Memory B cell (primary cell): ENCODE measurements at regions not wholly inside any gene's neighbourhood (a gene's known extent, or its start where the extent isn't known, plus 50 kb on each side); places are given as distances from the start of the nearest gene placed in this dataset.
"Not testable (repeated sequence)": the region's sequence is repeated elsewhere in the genome, so short reads cannot be mapped to it uniquely, and the experiment has no call there.

Source experiments
- ATAC-seq: fragments of 150-1000 bp; cut with Tn5 transposase; 2 replicates; pipeline ENCODE4 v1.10.0; 2021; ENCODE audit warnings: low read depth, mild to moderate bottlenecking, moderate library complexity
- DNase-seq, 2 donors: peaks; one replicate each; pipeline ENCODE4 v3.0.0; 2022; ENCODE audit warnings: low spot score in 2 of 2
- H3K27ac Mint-ChIP-seq: one replicate; pipeline ENCODE4 v1.8.0; 2022; ENCODE audit warnings: mild to moderate bottlenecking, moderate library complexity, mixed read lengths
- H3K27me3 Mint-ChIP-seq: one replicate; pipeline ENCODE4 v1.8.0; 2022; ENCODE audit warnings: mixed read lengths
- H3K36me3 Mint-ChIP-seq: one replicate; pipeline ENCODE4 v1.8.0; 2022; ENCODE audit warnings: mild to moderate bottlenecking, mixed read lengths
- H3K4me1 Mint-ChIP-seq: one replicate; pipeline ENCODE4 v1.8.0; 2022; ENCODE audit warnings: mixed read lengths
- H3K4me3 Mint-ChIP-seq: one replicate; pipeline ENCODE4 v1.8.0; 2022; ENCODE audit warnings: mild to moderate bottlenecking, moderate library complexity, mixed read lengths
- H3K9me3 Mint-ChIP-seq: one replicate; pipeline ENCODE4 v1.8.0; 2022; ENCODE audit warnings: mixed read lengths

GRCh38 chrX:13376857-13377549 is 57.1 kb upstream of the ATXN3L start:
- ATAC-seq (no peak), DNase-seq (no peak)
- H3K27me3 Mint-ChIP-seq = no peaks in the 10 kb centered on the region
- H3K4me3 Mint-ChIP-seq = no peak overlapping the region
- no peaks in the 10 kb centered on the region for H3K36me3 Mint-ChIP-seq
- H3K27ac Mint-ChIP-seq = peak overlapping the region; percentile 6
- H3K9me3 Mint-ChIP-seq = no peaks in the 10 kb centered on the region
- peaks cover 6% of the 10 kb centered on the region for H3K4me1 Mint-ChIP-seq

DNA sequence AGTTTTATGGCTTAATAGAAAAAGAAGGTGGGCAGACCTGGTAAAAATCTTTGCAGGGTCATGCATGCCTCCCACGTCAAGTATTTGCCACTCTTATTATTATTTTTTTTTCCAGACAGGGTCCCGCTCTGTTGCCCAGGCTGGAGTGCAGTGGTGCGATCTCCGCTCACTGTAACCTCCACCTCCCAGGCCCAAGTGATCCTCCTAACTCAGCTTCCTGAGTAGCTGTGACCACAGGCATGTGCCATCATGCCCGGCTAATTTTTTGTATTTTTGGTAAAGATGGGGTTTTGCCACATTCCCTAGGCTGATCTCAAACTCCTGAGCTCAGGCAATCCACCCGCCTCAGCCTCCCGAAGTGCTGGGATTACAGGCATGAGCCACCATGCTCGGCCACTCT is 55.7 kb upstream of the ATXN3L start:
- H3K4me1 Mint-ChIP-seq, ATAC-seq, H3K36me3 Mint-ChIP-seq, H3K4me3 Mint-ChIP-seq, DNase-seq, H3K27me3 Mint-ChIP-seq, H3K9me3 Mint-ChIP-seq, H3K27ac Mint-ChIP-seq: not testable (repeated sequence)

- DNase-seq (no peak), ATAC-seq (no peak)
- Mint-ChIP-seq H3K4me1 (peaks cover 6% of the 10 kb centered on the region), H3K27me3 (no peaks in the 10 kb centered on the region), H3K27ac (no peak overlapping the region), H3K9me3 (no peaks in the 10 kb centered on the region), H3K36me3 (no peaks in the 10 kb centered on the region), H3K4me3 (no peak overlapping the region)
These were observed 54.5 kb upstream of the ATXN3L start for GRCh38 chrX:13374364-13374763.

GRCh38 chrX:13373431-13374187 is 53.8 kb upstream of the ATXN3L start:
- no peak for DNase-seq
- ATAC-seq = no peak
- Mint-ChIP-seq H3K36me3 (no peaks in the 10 kb centered on the region), H3K4me1 (peaks cover 6% of the 10 kb centered on the region), H3K9me3 (no peaks in the 10 kb centered on the region), H3K27me3 (no peaks in the 10 kb centered on the region), H3K27ac (no peak overlapping the region), H3K4me3 (no peak overlapping the region)

DNA sequence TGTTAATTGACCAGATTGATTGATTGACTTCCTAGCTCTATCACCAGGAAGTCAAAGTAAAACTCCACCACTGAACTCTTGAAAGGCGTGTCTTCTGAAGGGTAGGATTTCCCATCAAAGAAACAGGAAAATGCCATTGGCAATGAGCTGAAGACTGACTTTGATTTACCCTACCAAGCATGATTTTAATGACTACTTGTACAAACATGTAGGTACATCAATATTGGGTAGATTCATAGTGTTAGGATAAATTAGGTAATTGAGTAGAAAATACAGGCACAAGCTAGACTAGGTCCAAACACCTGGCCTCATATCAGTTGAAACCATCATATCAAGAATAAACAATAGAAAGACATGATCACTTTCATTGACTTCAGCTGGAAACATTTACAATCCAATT is 53.2 kb upstream of the ATXN3L start:
- no peak overlapping the region for H3K4me3 Mint-ChIP-seq
- ATAC-seq = no peak
- H3K27me3 Mint-ChIP-seq = no peaks in the 10 kb centered on the region
- H3K9me3 Mint-ChIP-seq = no peaks in the 10 kb centered on the region
- H3K4me1 Mint-ChIP-seq = peaks cover 6% of the 10 kb centered on the region
- no peaks in the 10 kb centered on the region for H3K36me3 Mint-ChIP-seq
- no peak for DNase-seq
- H3K27ac Mint-ChIP-seq = no peak overlapping the region

GRCh38 chrX:13372203-13372980 is 52.5 kb upstream of the ATXN3L start:
- no peak overlapping the region for H3K27ac Mint-ChIP-seq
- H3K27me3 Mint-ChIP-seq = no peaks in the 10 kb centered on the region
- DNase-seq = no peak
- H3K4me1 Mint-ChIP-seq = peaks cover 6% of the 10 kb centered on the region
- no peaks in the 10 kb centered on the region for H3K9me3 Mint-ChIP-seq
- H3K36me3 Mint-ChIP-seq = no peaks in the 10 kb centered on the region
- ATAC-seq = no peak
- no peak overlapping the region for H3K4me3 Mint-ChIP-seq

DNA sequence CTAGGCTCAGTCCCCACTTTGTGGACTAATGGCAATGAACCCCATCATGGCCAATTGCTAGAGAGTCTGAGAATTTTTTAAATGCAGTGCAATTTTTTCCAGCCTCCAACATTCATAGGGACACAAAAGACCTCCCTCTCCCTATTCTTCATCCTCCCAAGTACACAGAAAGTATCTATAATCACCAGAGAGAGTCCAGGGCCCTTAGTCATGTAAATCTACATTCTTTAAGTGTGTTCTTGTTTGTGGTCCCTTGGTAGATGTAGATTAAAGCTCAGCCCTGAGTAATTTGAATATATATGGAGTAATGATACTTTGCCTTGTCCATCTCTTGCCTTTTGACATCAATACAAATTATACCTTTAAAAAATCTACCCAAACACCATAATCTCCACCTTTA is 51.3 kb upstream of the ATXN3L start:
- no peak overlapping the region for H3K27ac Mint-ChIP-seq
- H3K9me3 Mint-ChIP-seq = no peaks in the 10 kb centered on the region
- no peak for DNase-seq
- H3K4me3 Mint-ChIP-seq = no peak overlapping the region
- H3K4me1 Mint-ChIP-seq = peaks cover 6% of the 10 kb centered on the region
- ATAC-seq = no peak
- H3K27me3 Mint-ChIP-seq = no peaks in the 10 kb centered on the region
- H3K36me3 Mint-ChIP-seq = no peaks in the 10 kb centered on the region

DNA sequence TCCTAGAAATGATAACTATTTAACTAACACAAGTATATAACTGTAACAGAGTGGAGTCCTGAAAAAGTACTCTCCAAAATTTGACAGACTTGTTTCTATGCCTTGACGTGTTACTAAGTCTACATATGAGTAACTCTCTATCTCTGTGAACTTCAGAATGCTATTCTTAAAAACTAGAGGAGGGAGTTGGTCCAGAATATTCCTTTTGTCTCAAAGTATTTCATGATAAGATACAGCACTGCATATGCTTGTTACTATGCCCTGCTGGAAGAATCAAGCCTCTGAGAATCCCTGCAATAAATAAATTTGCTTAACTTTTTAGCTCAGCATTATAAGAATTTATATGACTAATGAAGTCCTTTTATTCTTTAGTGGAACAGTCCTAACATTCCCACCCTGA is 50.9 kb upstream of the ATXN3L start:
- ATAC-seq (no peak), DNase-seq (no peak)
- Mint-ChIP-seq H3K36me3 (no peaks in the 10 kb centered on the region), H3K4me3 (no peak overlapping the region), H3K9me3 (no peaks in the 10 kb centered on the region), H3K27ac (no peak overlapping the region), H3K4me1 (peaks cover 6% of the 10 kb centered on the region), H3K27me3 (no peaks in the 10 kb centered on the region)
